ENCODE measurements at regions not wholly inside any gene's neighbourhood (a gene's known extent, or its start where the extent isn't known, plus 50 kb on each side); places are given as distances from the start of the nearest gene placed in this dataset.

- H3K9me3 ChIP-seq (replicated peaks; ENCODE audit: control insufficient read depth, low read depth, low read length): no peaks in the 10 kb centered on the region
- no peak overlapping the region for H3K4me3 ChIP-seq (ENCODE audit: low read length)
- 94% methylated on average over 29 of the region's 29 CpGs for WGBS (ENCODE audit: insufficient coverage)
- no peak for DNase-seq
- no peaks in the 10 kb centered on the region for H3K4me1 ChIP-seq (ENCODE audit: control insufficient read depth, insufficient read depth, low read length)
- no peaks in the 10 kb centered on the region for H3K36me3 ChIP-seq (ENCODE audit: control insufficient read depth, insufficient read depth, low read length)
- no peaks in the 10 kb centered on the region for H3K27me3 ChIP-seq (ENCODE audit: control insufficient read depth, insufficient read depth, low read length)
- H3K27ac ChIP-seq (ENCODE audit: low read length): no peak overlapping the region
These were observed 168.5 kb downstream of the SUCLG1 start for GRCh38 chr2:84290537-84290936.

- Histone ChIP-seq H3K4me3 (ENCODE audit: low read length) (no peak overlapping the region), H3K4me1 (ENCODE audit: control insufficient read depth, insufficient read depth, low read length) (no peaks in the 10 kb centered on the region), H3K27ac (ENCODE audit: low read length) (no peak overlapping the region), H3K27me3 (ENCODE audit: control insufficient read depth, insufficient read depth, low read length) (no peaks in the 10 kb centered on the region), H3K36me3 (ENCODE audit: control insufficient read depth, insufficient read depth, low read length) (no peaks in the 10 kb centered on the region), H3K9me3 (replicated peaks; ENCODE audit: control insufficient read depth, low read depth, low read length) (no peaks in the 10 kb centered on the region)
- DNase-seq: no peak
- 83% methylated on average over 3 of the region's 3 CpGs for WGBS (ENCODE audit: insufficient coverage)
These were observed 170.8 kb downstream of the SUCLG1 start for GRCh38 chr2:84288293-84288692.

- 73% methylated on average over 2 of the region's 4 CpGs for WGBS (ENCODE audit: insufficient coverage)
- H3K9me3 ChIP-seq (replicated peaks; ENCODE audit: control insufficient read depth, low read depth, low read length): no peaks in the 10 kb centered on the region
- H3K4me3 ChIP-seq (ENCODE audit: low read length): no peak overlapping the region
- DNase-seq: no peak
- no peak overlapping the region for H3K27ac ChIP-seq (ENCODE audit: low read length)
- H3K27me3 ChIP-seq (ENCODE audit: control insufficient read depth, insufficient read depth, low read length): no peaks in the 10 kb centered on the region
- H3K36me3 ChIP-seq (ENCODE audit: control insufficient read depth, insufficient read depth, low read length): no peaks in the 10 kb centered on the region
- H3K4me1 ChIP-seq (ENCODE audit: control insufficient read depth, insufficient read depth, low read length): no peaks in the 10 kb centered on the region
These were observed 172.2 kb downstream of the SUCLG1 start for GRCh38 chr2:84286878-84287277.

GRCh38 chr2:84285056-84285747 is 173.9 kb downstream of the SUCLG1 start:
- DNase-seq: no peak
- Histone ChIP-seq H3K36me3 (ENCODE audit: control insufficient read depth, insufficient read depth, low read length) (no peaks in the 10 kb centered on the region), H3K4me1 (ENCODE audit: control insufficient read depth, insufficient read depth, low read length) (no peaks in the 10 kb centered on the region), H3K9me3 (replicated peaks; ENCODE audit: control insufficient read depth, low read depth, low read length) (no peaks in the 10 kb centered on the region), H3K27me3 (ENCODE audit: control insufficient read depth, insufficient read depth, low read length) (no peaks in the 10 kb centered on the region), H3K27ac (ENCODE audit: low read length) (no peak overlapping the region), H3K4me3 (ENCODE audit: low read length) (no peak overlapping the region)
- no CpG with 5 or more reads among the region's 1 CpG for WGBS (ENCODE audit: insufficient coverage)

- Histone ChIP-seq H3K4me3 (ENCODE audit: low read length) (no peak overlapping the region), H3K27ac (ENCODE audit: low read length) (no peak overlapping the region), H3K9me3 (replicated peaks; ENCODE audit: control insufficient read depth, low read depth, low read length) (no peaks in the 10 kb centered on the region), H3K4me1 (ENCODE audit: control insufficient read depth, insufficient read depth, low read length) (no peaks in the 10 kb centered on the region), H3K36me3 (ENCODE audit: control insufficient read depth, insufficient read depth, low read length) (no peaks in the 10 kb centered on the region), H3K27me3 (ENCODE audit: control insufficient read depth, insufficient read depth, low read length) (no peaks in the 10 kb centered on the region)
- peak; percentile 13 for DNase-seq
- WGBS (ENCODE audit: insufficient coverage): 30% methylated on average over 2 of the region's 3 CpGs
These were observed 175.6 kb downstream of the SUCLG1 start for GRCh38 chr2:84283506-84283905.

GRCh38 chr2:84281510-84281909 is 177.6 kb downstream of the SUCLG1 start:
- WGBS (ENCODE audit: insufficient coverage): 80% methylated on average over 3 of the region's 3 CpGs
- Histone ChIP-seq H3K9me3 (replicated peaks; ENCODE audit: control insufficient read depth, low read depth, low read length) (no peaks in the 10 kb centered on the region), H3K4me3 (ENCODE audit: low read length) (no peak overlapping the region), H3K27ac (ENCODE audit: low read length) (no peak overlapping the region), H3K36me3 (ENCODE audit: control insufficient read depth, insufficient read depth, low read length) (no peaks in the 10 kb centered on the region), H3K27me3 (ENCODE audit: control insufficient read depth, insufficient read depth, low read length) (no peaks in the 10 kb centered on the region), H3K4me1 (ENCODE audit: control insufficient read depth, insufficient read depth, low read length) (no peaks in the 10 kb centered on the region)
- no peak for DNase-seq

GRCh38 chr2:84280873-84281272 is 178.2 kb downstream of the SUCLG1 start:
- no peak overlapping the region for H3K4me3 ChIP-seq (ENCODE audit: low read length)
- H3K27ac ChIP-seq (ENCODE audit: low read length): no peak overlapping the region
- H3K27me3 ChIP-seq (ENCODE audit: control insufficient read depth, insufficient read depth, low read length): no peaks in the 10 kb centered on the region
- H3K36me3 ChIP-seq (ENCODE audit: control insufficient read depth, insufficient read depth, low read length): no peaks in the 10 kb centered on the region
- H3K4me1 ChIP-seq (ENCODE audit: control insufficient read depth, insufficient read depth, low read length): no peaks in the 10 kb centered on the region
- DNase-seq: peak; percentile 3
- no CpG with 5 or more reads among the region's 1 CpG for WGBS (ENCODE audit: insufficient coverage)
- H3K9me3 ChIP-seq (replicated peaks; ENCODE audit: control insufficient read depth, low read depth, low read length): no peaks in the 10 kb centered on the region

GRCh38 chr2:84278386-84278785 is 180.7 kb downstream of the SUCLG1 start:
- Histone ChIP-seq H3K27me3 (ENCODE audit: control insufficient read depth, insufficient read depth, low read length) (no peaks in the 10 kb centered on the region), H3K27ac (ENCODE audit: low read length) (no peak overlapping the region), H3K9me3 (replicated peaks; ENCODE audit: control insufficient read depth, low read depth, low read length) (no peaks in the 10 kb centered on the region), H3K36me3 (ENCODE audit: control insufficient read depth, insufficient read depth, low read length) (no peaks in the 10 kb centered on the region), H3K4me1 (ENCODE audit: control insufficient read depth, insufficient read depth, low read length) (no peaks in the 10 kb centered on the region), H3K4me3 (ENCODE audit: low read length) (no peak overlapping the region)
- 81% methylated on average over 2 of the region's 2 CpGs for WGBS (ENCODE audit: insufficient coverage)
- no peak for DNase-seq

GRCh38 chr2:84276590-84277255 is 182.4 kb downstream of the SUCLG1 start:
- H3K9me3 ChIP-seq (replicated peaks; ENCODE audit: control insufficient read depth, low read depth, low read length): no peaks in the 10 kb centered on the region
- DNase-seq: no peak
- no peak overlapping the region for H3K4me3 ChIP-seq (ENCODE audit: low read length)
- H3K27ac ChIP-seq (ENCODE audit: low read length): no peak overlapping the region
- H3K36me3 ChIP-seq (ENCODE audit: control insufficient read depth, insufficient read depth, low read length): no peaks in the 10 kb centered on the region
- H3K27me3 ChIP-seq (ENCODE audit: control insufficient read depth, insufficient read depth, low read length): no peaks in the 10 kb centered on the region
- no peaks in the 10 kb centered on the region for H3K4me1 ChIP-seq (ENCODE audit: control insufficient read depth, insufficient read depth, low read length)

- Histone ChIP-seq H3K4me1 (ENCODE audit: control insufficient read depth, insufficient read depth, low read length) (no peaks in the 10 kb centered on the region), H3K27me3 (ENCODE audit: control insufficient read depth, insufficient read depth, low read length) (no peaks in the 10 kb centered on the region), H3K27ac (ENCODE audit: low read length) (no peak overlapping the region), H3K4me3 (ENCODE audit: low read length) (no peak overlapping the region), H3K36me3 (ENCODE audit: control insufficient read depth, insufficient read depth, low read length) (no peaks in the 10 kb centered on the region), H3K9me3 (replicated peaks; ENCODE audit: control insufficient read depth, low read depth, low read length) (no peaks in the 10 kb centered on the region)
- 46% methylated on average over 2 of the region's 7 CpGs for WGBS (ENCODE audit: insufficient coverage)
- DNase-seq: peak; percentile 1
These were observed 185.7 kb downstream of the SUCLG1 start for GRCh38 chr2:84273406-84273805.
